ENCODE measurements at regions not wholly inside any gene's neighbourhood (a gene's known extent, or its start where the extent isn't known, plus 50 kb on each side); places are given as distances from the start of the nearest gene placed in this dataset.
A peak's percentile ranks its signal among the peaks of the same experiment; 100 is the strongest.
"Not testable (repeated sequence)": the region's sequence is repeated elsewhere in the genome, so short reads cannot be mapped to it uniquely, and the experiment has no call there.

GRCh38 chr14:105641075-105641937 is 114.9 kb downstream of the TMEM121 start:
- Histone ChIP-seq H3K36me3 (ENCODE audit: insufficient read depth, low read length) (no peaks in the 10 kb centered on the region), H3K27ac (ENCODE audit: low read depth in 1 of 2, low read length in 2 of 2) (no peak overlapping the region), H3K9me3 (ENCODE audit: control insufficient read depth in 1 of 2, insufficient read depth in 1 of 2, low read length in 2 of 2) (no peaks in the 10 kb centered on the region), H3K27me3 (ENCODE audit: control insufficient read depth in 1 of 2, insufficient read depth in 2 of 2, low read length in 2 of 2) (no peaks in the 10 kb centered on the region), H3K4me1 (ENCODE audit: insufficient read depth, low read length) (no peaks in the 10 kb centered on the region), H3K4me3 (ENCODE audit: low read length) (no peak overlapping the region)
- CTCF ChIA-PET = no interaction called here
- no peaks in the 10 kb centered on the region for H3K27me3 Mint-ChIP-seq
- DNase-seq (peak in 1 of 14 experiments; percentile 2), ATAC-seq (ENCODE audit: poor library complexity) (no peak)
- no peaks in the 10 kb centered on the region for H3K36me3 Mint-ChIP-seq (ENCODE audit: low read depth)
- no peak for TF ChIP-seq CTCF (IDR thresholded peaks at IDR 0.05)
- no peak overlapping the region for H3K4me3 Mint-ChIP-seq
- H3K27ac Mint-ChIP-seq = no peak overlapping the region
- no peaks in the 10 kb centered on the region for H3K4me1 Mint-ChIP-seq (ENCODE audit: low read depth)
- H3K9me3 Mint-ChIP-seq = no peaks in the 10 kb centered on the region
- intact Hi-C loops (cut with DNase I, micrococcal nuclease) = no loop called here
- POLR2A ChIA-PET = no interaction called here

DNA sequence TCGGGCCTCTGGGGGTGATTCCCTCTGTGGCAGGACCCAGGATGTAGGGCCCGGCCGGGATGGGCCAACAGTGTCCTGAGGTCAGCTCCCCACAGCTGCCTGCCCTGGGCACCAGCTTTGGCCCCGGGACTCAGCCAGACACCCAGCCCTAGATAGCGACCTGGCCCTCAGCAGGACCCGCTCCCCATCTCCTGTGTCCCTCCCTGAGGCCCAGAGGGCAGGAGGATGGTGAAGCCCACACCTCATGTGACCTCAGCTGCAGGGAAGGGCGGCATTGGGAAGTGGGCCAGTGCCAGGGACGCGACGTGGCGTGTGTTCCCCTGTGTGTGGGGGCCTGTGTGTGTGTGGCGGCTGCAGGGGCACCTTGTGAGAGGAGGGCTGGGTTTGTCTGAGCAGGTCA is 115.6 kb downstream of the TMEM121 start:
- H3K27ac ChIP-seq (ENCODE audit: low read depth in 1 of 2, low read length in 2 of 2); H3K27ac Mint-ChIP-seq; POLR2A ChIA-PET; H3K27me3 ChIP-seq (ENCODE audit: control insufficient read depth in 1 of 2, insufficient read depth in 2 of 2, low read length in 2 of 2); ATAC-seq (ENCODE audit: poor library complexity); H3K27me3 Mint-ChIP-seq; H3K9me3 Mint-ChIP-seq; H3K36me3 ChIP-seq (ENCODE audit: insufficient read depth, low read length); H3K4me1 ChIP-seq (ENCODE audit: insufficient read depth, low read length); H3K4me1 Mint-ChIP-seq (ENCODE audit: low read depth); H3K4me3 Mint-ChIP-seq; DNase-seq; intact Hi-C loops (cut with DNase I, micrococcal nuclease); H3K36me3 Mint-ChIP-seq (ENCODE audit: low read depth); H3K4me3 ChIP-seq (ENCODE audit: low read length); H3K9me3 ChIP-seq (ENCODE audit: control insufficient read depth in 1 of 2, insufficient read depth in 1 of 2, low read length in 2 of 2); CTCF ChIA-PET: not testable (repeated sequence)

DNA sequence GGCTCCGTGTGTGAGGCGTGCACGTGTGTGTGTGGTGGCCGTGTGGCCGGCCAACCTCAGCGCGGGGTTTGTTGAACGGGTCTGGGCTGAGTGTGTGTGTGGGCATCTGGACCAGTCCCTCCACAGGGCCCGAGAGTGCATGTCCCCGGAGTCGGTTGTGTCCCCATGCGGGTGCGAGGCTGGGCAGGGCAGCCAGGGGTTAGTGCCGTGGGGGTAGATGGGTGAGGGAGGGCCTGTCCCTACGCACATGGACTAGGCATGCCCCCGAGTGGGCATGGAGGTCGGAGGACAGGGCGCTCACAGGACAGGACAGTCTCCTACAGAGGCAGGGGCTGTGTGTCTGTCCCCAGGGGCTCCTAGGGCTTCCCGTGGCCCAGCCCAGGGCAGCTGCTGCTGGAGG is 116.1 kb downstream of the TMEM121 start:
- intact Hi-C loops (cut with DNase I, micrococcal nuclease); POLR2A ChIA-PET; H3K27me3 ChIP-seq (ENCODE audit: control insufficient read depth in 1 of 2, insufficient read depth in 2 of 2, low read length in 2 of 2); H3K9me3 ChIP-seq (ENCODE audit: control insufficient read depth in 1 of 2, insufficient read depth in 1 of 2, low read length in 2 of 2); H3K4me1 Mint-ChIP-seq (ENCODE audit: low read depth); H3K4me1 ChIP-seq (ENCODE audit: insufficient read depth, low read length); H3K27ac Mint-ChIP-seq; H3K4me3 Mint-ChIP-seq; H3K36me3 Mint-ChIP-seq (ENCODE audit: low read depth); H3K9me3 Mint-ChIP-seq; H3K27me3 Mint-ChIP-seq; H3K27ac ChIP-seq (ENCODE audit: low read depth in 1 of 2, low read length in 2 of 2); ATAC-seq (ENCODE audit: poor library complexity); H3K36me3 ChIP-seq (ENCODE audit: insufficient read depth, low read length); DNase-seq; CTCF ChIA-PET; H3K4me3 ChIP-seq (ENCODE audit: low read length): not testable (repeated sequence)

DNA sequence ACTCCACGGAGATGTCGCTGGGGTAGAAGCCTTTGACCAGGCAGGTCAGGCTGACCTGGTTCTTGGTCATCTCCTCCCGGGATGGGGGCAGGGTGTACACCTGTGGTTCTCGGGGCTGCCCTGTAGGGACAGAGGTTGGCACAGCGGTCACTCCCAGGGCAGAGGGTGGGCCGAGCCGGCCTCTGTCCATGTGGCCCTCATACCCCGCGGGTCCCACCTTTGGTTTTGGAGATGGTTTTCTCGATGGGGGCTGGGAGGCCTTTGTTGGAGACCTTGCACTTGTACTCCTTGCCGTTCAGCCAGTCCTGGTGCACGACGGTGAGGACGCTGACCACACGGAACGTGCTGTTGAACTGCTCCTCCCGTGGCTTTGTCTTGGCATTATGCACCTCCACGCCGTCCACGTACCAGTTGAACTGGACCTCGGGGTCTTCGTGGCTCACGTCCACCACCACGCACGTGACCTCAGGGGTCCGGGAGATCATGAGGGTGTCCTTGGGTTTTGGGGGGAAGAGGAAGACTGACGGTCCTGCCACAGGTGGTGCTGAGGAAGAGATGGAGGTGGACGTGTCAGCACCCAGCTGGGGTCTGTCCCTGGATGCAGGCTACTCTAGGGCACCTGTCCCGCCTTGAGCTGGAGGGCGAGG is 117.1 kb downstream of the TMEM121 start:
- H3K4me1 ChIP-seq (ENCODE audit: insufficient read depth, low read length); ATAC-seq (ENCODE audit: poor library complexity); H3K36me3 ChIP-seq (ENCODE audit: insufficient read depth, low read length); DNase-seq; POLR2A ChIA-PET; H3K27me3 ChIP-seq (ENCODE audit: control insufficient read depth in 1 of 2, insufficient read depth in 2 of 2, low read length in 2 of 2); H3K36me3 Mint-ChIP-seq (ENCODE audit: low read depth); H3K27ac Mint-ChIP-seq; H3K9me3 ChIP-seq (ENCODE audit: control insufficient read depth in 1 of 2, insufficient read depth in 1 of 2, low read length in 2 of 2); H3K27ac ChIP-seq (ENCODE audit: low read depth in 1 of 2, low read length in 2 of 2); H3K9me3 Mint-ChIP-seq; H3K4me1 Mint-ChIP-seq (ENCODE audit: low read depth); CTCF ChIA-PET; H3K4me3 Mint-ChIP-seq; H3K27me3 Mint-ChIP-seq; H3K4me3 ChIP-seq (ENCODE audit: low read length); intact Hi-C loops (cut with DNase I, micrococcal nuclease): not testable (repeated sequence)

DNA sequence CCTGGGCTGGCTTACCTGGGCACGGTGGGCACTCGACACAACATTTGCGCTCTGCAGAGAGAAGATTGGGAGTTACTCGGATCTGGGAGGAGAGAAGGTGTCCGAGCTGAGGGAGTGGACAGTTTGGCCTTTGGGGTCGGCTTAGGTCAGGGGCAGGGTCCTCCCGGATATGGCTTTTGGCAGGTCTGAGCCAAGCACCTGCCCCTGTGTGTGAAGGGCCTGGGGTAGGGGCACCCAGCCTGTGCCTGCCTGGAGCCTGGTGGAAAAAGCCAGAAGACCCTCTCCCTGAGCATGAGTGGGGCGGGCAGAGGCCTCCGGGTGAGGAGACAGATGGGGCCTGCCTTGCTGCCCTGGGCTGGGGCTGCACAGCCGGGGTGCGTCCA is 117.7 kb downstream of the TMEM121 start:
- H3K36me3 Mint-ChIP-seq (ENCODE audit: low read depth); H3K27me3 Mint-ChIP-seq; H3K4me3 ChIP-seq (ENCODE audit: low read length); DNase-seq; CTCF ChIA-PET; H3K4me1 ChIP-seq (ENCODE audit: insufficient read depth, low read length); H3K9me3 ChIP-seq (ENCODE audit: control insufficient read depth in 1 of 2, insufficient read depth in 1 of 2, low read length in 2 of 2); intact Hi-C loops (cut with DNase I, micrococcal nuclease); H3K9me3 Mint-ChIP-seq; H3K36me3 ChIP-seq (ENCODE audit: insufficient read depth, low read length); POLR2A ChIA-PET; ATAC-seq (ENCODE audit: poor library complexity); H3K27ac Mint-ChIP-seq; H3K4me1 Mint-ChIP-seq (ENCODE audit: low read depth); H3K4me3 Mint-ChIP-seq; H3K27ac ChIP-seq (ENCODE audit: low read depth in 1 of 2, low read length in 2 of 2); H3K27me3 ChIP-seq (ENCODE audit: control insufficient read depth in 1 of 2, insufficient read depth in 2 of 2, low read length in 2 of 2): not testable (repeated sequence)

DNA sequence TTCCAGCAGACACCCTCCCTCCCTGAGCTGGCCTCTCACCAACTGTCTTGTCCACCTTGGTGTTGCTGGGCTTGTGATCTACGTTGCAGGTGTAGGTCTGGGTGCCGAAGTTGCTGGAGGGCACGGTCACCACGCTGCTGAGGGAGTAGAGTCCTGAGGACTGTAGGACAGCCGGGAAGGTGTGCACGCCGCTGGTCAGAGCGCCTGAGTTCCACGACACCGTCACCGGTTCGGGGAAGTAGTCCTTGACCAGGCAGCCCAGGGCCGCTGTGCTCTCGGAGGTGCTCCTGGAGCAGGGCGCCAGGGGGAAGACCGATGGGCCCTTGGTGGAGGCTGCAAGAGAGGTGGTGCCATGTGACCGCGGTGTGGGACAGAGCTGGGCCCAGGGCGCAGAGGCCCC is 118.1 kb downstream of the TMEM121 start:
- H3K9me3 Mint-ChIP-seq; H3K36me3 Mint-ChIP-seq (ENCODE audit: low read depth); CTCF ChIA-PET; H3K27ac Mint-ChIP-seq; H3K27ac ChIP-seq (ENCODE audit: low read depth in 1 of 2, low read length in 2 of 2); H3K4me1 ChIP-seq (ENCODE audit: insufficient read depth, low read length); ATAC-seq (ENCODE audit: poor library complexity); H3K4me3 Mint-ChIP-seq; H3K27me3 Mint-ChIP-seq; H3K4me3 ChIP-seq (ENCODE audit: low read length); H3K4me1 Mint-ChIP-seq (ENCODE audit: low read depth); DNase-seq; H3K36me3 ChIP-seq (ENCODE audit: insufficient read depth, low read length); intact Hi-C loops (cut with DNase I, micrococcal nuclease); POLR2A ChIA-PET; H3K9me3 ChIP-seq (ENCODE audit: control insufficient read depth in 1 of 2, insufficient read depth in 1 of 2, low read length in 2 of 2); H3K27me3 ChIP-seq (ENCODE audit: control insufficient read depth in 1 of 2, insufficient read depth in 2 of 2, low read length in 2 of 2): not testable (repeated sequence)

All from CD4-positive, alpha-beta T cell (primary cell).